ENCODE measurements at regions not wholly inside any gene's neighbourhood (a gene's known extent, or its start where the extent isn't known, plus 50 kb on each side); places are given as distances from the start of the nearest gene placed in this dataset.
"Not testable (repeated sequence)": the region's sequence is repeated elsewhere in the genome, so short reads cannot be mapped to it uniquely, and the experiment has no call there.

DNA sequence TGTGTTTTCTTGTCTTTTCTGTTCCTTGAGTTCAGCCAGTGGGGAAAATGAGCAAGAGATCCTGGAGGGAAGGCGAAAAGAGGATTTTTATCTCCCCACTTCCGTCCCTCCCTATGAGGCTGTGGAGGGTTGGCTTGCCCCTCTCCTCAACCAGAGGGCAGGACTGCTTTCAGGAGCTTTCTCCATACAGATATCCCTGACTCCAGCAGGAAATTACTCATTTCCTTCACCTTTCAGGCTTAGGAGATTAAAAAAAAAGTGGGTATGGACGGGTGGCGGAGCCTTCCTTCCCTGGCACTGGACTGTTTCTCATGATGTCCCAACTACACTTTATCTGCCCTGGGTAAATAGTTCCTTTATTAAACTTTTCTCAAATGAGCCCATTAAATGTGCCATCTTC is 241.2 kb downstream of the FRK start:
- intact Hi-C loops (cut with micrococcal nuclease) = no loop called here
- DNase-seq (no peak), ATAC-seq (no peak)

DNA sequence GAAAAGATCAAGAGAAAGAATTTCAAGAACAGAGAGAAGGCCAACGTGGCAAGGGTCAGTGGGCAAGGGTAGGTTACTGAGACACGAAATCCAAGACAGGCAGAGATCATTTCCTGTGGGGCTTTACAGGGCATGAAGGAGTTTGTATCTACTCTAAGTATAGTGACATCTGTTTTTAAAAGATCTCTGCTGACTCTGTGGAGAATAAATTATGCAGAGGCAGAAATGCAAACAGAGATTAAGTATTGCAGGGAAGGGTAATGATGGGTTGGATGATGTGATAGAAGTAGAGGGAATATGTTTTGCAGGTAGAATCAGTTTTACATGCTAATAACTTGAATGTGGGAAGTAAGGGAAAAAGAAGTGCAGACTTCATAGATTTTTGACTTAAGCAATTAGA is 243.5 kb downstream of the FRK start:
- no peak for ATAC-seq
- no peak for DNase-seq

DNA sequence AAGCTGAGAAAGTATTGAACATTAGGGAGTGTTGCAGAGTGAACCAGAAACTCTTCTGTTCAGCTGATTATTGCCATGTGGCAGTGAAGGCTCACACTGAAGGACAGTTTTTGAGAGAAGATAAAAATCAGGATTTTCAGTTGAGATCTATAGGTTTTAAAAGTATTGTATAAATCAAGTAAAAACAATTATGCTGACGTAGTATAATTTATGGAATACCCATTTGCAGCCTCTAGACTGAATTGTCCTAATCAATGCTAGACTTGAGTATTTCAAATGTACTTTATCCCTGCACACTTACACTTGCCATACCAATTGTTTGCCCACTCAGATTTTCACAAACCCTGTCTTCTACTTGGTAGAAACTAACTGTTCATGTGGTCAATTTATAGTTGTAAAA is 245.8 kb downstream of the FRK start:
- ATAC-seq = no peak
- intact Hi-C loops (cut with micrococcal nuclease) = no loop called here
- no peak for DNase-seq

More for the DNA sequence above, 243.5 kb downstream of the FRK start:
- intact Hi-C loops (cut with micrococcal nuclease) = no loop called here

DNA sequence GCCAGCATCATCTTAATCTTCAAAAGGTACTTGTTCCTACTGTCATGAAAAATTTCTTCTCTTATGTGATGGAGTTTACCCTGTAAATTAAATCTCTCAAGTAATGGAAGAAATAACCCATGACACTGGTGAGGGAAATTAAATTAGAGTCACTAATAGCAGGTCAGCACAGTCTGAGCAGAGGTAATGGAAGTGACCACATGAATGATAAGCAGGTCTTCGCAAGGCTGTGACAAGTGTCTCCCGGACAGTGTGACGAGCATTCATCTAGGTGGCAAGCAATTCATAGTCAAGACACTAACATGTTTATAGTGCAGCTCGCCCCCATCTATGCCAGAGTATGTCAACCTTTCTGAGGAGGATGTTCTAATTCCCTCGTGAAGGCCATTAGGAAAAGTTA is 249.2 kb downstream of the FRK start:
- DNase-seq (no peak), ATAC-seq (no peak)
- intact Hi-C loops (cut with micrococcal nuclease) = no loop called here

DNA sequence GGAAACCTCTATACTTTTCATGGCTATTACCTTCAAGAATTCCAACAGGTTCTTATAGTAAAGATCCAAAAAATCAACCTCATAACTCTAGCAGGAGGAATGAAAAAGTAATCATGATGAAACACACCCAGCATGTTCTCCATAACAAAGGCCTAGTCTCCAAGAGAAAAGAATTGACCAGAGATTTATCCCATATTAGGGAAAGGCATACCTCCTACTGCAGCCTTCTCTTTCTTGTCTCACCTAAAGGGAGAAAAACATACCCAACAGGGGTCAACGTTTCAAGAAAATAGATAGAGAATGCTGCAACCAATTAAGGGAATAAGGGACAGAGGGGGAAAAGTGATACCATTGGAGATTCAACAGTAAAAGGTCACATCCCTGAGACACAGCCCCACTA is 262.5 kb downstream of the FRK start:
- ATAC-seq (no peak), DNase-seq (no peak)
- intact Hi-C loops (cut with micrococcal nuclease) = no loop called here

DNA sequence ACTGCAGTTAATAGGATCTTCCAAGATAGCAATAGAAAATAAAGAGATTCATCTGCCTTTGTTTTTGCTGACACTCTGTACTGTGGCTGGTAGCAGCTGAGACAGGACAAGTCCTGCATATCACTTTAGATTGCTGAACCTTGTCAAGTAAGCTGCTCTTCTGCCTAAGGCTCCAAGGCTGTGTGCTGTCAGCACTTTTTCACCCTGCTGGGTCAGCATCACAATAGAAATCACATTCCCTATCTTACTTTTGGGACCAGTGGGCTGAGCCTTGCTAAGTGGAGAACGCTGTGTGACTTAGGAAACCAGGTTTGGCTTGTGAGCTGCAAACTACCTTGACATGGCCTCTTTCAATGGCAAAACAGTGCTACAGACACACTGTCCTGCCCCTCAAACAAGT is 263.9 kb downstream of the FRK start:
- DNase-seq (no peak), ATAC-seq (no peak)
- intact Hi-C loops (cut with micrococcal nuclease) = no loop called here

DNA sequence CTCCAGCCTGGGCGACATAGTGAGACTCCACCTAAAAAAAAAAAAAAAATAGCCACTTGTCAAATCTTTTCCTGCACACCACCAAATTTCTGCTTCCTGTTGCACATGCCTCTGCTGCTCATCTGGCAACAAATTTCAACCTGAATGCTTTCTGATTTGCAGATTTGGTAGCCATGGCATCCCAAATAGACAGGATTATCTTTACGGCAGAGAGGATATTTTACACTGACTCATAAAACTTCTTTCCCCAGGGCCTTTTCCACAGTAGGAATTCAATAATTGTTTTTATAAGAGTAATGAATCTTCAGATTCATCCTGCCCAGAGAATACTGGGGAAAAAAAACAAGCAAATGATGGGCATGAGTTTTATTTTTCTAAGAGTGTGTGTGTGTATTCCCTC is 264.6 kb downstream of the FRK start:
- no peak for DNase-seq
- no peak for ATAC-seq
- intact Hi-C loops (cut with micrococcal nuclease) = no loop called here

DNA sequence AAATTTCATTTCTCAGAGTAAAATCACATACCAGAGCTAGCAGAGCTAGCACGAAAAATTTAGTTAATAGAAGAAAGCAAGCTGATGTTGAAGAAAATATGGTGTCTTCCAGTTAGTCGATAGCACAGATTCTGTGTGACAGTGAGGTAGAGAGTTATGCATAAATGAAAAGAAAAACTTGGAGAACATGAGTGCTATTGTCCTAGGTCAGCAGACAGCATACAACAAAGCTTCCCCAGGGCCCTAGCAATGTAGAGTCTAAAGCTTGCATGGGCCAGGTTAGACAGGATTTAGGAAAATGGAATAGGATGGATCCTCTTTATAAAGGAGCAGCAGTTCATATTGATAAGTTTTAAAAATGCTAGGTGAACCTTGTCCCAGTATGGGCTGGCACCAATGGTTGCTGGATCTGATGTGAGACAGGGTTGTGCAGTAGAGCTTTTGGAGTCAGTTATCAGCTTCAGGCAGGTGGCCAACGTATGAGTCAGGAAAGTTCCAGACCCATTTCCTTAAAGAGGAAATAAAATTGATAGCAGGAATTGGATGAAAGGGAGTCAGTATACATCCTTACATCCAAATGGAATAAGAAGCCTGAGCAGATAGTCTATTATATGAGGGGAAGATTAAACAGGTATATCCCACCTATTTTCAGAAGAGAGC is 277.2 kb downstream of the FRK start:
- DNase-seq (no peak), ATAC-seq (no peak)
- intact Hi-C loops (cut with micrococcal nuclease) = no loop called here

DNA sequence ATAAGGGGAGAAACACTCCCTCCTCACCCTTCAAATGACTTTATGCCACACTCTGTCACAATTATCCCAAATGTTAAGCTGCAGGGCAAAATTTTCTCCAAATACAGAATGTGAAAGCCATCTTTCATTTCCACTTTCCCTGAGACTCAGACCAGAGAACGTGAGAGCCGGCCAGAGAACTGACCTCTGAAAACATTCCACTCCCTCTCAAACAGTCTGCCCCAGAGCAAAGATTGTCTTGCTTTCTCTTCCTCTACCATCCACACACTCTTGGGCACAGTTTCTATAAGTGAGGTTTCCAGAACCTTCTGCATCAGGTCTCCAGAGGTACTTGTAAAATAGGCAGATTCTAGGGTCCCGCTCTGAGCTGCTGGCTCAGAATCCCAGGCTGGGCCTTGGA is 278.1 kb downstream of the FRK start:
- ATAC-seq = no peak
- no peak for DNase-seq
- intact Hi-C loops (cut with micrococcal nuclease) = no loop called here

DNA sequence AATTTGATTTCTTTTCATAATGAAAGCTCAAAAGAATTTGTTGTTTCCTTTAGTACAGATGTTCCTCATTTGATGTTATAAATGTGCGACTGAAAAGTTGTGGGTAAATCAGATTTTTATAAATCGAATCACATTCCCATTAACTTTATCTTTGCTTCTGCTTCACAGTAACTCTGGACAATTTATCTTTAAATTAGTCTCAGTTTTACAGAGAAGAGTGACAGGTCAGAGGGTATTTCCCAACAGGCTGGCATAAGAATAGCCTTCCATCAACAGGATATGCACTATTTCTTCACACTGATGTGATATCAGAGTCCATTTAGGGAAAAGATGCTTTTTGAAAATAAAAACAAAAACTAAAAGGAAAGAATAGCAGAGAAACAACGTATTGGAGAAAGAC is 286.9 kb downstream of the FRK start:
- intact Hi-C loops (cut with micrococcal nuclease) = no loop called here

DNA sequence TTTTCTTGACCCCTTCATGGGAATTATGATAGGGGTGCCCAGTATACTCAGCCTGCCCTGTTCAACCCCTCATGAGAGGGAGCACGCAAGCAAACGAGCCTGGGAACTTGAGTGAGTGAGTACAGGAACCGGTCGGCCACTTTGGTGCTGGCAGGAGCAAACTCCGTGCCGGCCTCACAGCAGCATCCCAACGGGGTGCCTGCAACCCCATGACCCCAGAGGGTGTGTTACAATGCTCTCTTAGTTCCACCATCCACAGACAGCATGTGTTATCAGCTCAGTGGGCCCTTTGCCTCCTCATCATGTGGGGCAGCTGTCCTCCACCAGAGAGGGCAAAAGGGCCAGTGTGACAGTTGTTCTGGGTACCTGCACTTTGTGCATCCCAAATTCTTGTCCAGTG is 289.8 kb downstream of the FRK start:
- DNase-seq (no peak), ATAC-seq (no peak)
- intact Hi-C loops (cut with micrococcal nuclease) = no loop called here

More for the DNA sequence above, 286.9 kb downstream of the FRK start:
- no peak for ATAC-seq
- DNase-seq = no peak

DNA sequence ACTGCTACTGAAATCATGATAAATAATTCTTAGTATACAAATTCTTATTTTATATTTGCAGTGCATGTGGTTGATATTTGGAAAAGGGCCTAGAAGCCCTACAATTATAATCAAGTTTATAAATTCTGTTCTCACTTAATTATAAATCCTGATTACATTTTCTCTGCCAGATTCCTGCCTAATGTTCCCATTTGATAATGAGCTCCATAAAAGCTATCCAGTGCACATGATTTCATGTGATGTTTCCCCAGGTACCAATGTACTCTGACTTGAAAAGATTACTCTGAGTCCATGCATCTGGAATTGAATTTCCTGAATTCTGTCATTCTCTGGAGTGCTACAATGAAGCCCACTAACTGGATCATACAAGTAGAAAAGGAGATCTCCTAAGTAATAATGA is 292.2 kb downstream of the FRK start:
- ATAC-seq = no peak
- no peak for DNase-seq
- intact Hi-C loops (cut with micrococcal nuclease) = no loop called here

DNA sequence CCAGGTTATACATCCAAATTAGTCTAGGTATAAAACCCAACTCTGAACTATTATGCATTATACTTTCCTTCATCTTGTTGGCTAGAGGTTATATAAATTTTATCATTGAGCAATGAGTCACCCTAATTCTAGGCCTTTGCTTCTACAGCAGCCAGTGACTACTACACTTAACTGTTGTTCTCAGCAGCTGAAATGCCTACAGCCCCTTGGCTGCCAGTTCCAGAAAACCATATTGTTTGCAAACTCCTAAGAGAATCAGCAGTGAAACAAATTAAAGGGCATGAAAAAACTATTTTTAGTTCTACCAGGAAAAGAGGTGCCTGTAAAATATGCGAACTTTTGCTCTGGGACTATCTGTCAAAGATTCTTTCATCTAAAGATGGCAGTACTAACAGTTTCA is 292.8 kb downstream of the FRK start:
- ATAC-seq (no peak), DNase-seq (no peak)
- intact Hi-C loops (cut with micrococcal nuclease) = no loop called here

DNA sequence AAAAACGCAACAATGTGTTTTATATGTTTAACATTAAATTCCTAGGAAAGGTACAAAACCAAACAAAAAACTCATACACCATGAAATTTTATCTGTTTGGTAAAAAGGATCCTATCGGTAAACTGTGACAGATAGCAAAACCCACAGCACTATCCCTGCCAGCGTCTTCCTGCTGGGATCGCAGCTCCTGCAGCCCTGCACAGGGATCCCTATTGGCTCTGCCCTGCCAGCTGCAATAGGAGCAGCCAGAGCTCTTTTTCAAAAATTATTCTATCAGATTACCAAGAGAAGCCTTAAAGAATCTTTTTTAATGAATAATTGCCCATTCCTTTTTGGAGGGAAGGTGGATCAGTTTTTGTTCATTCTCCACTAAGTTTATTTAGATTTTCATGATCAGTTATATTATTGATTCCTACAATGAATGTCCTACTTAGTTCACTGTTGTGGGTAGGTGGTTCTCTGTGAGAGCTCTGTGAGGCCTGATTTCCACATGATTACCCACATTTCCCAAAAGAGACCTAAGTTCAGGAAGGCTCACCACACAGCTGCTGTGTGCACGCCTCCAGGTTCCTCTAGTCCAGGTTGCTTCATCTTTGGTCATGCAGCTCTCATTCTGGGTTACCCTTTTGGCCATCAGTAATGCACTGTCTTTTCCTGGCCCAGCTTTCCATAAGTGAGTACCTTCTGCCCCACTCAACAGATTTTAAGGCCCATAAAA is 293.8 kb downstream of the FRK start:
- intact Hi-C loops (cut with micrococcal nuclease) = no loop called here
- no peak for DNase-seq
- ATAC-seq = no peak

DNA sequence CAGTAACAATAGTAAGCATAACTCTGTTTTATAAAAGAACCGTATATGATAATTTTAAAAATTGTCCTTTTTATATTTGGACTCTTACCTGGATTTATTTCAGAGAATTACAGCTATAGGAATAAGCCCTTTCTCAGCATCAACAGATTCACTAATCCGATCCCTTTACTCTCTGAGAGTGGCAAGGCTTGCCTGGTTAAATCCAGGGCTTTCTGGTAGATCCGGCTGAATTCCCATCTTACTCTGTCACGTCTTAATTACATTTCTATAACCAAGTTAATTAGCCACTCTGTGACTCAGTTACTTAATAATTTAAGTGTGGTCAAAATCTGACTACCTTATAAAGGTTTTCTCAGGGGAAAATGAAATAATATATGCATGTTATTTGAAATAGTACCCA is 294.7 kb downstream of the FRK start:
- no peak for DNase-seq

DNA sequence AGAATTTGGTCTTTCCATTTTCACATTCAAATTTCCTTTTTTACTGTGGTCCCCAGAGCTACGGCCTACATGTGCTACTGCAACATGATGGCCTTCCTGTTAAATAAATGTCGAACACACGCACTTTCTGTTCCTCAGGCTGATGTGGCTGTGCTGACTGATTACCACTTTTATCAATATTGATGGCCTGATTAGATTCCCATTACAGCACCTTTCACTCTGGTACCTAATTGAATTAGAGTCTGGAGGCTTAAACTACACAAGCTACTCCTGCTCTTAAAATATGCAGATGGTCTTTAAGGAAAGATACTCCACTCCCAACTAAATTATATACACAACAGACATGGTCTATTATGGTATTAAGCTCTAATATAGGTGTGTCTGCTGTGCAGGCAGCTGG is 301.6 kb downstream of the FRK start:
- intact Hi-C loops (cut with micrococcal nuclease) = no loop called here

More for the DNA sequence above, 294.7 kb downstream of the FRK start:
- intact Hi-C loops (cut with micrococcal nuclease) = no loop called here
- no peak for ATAC-seq

DNA sequence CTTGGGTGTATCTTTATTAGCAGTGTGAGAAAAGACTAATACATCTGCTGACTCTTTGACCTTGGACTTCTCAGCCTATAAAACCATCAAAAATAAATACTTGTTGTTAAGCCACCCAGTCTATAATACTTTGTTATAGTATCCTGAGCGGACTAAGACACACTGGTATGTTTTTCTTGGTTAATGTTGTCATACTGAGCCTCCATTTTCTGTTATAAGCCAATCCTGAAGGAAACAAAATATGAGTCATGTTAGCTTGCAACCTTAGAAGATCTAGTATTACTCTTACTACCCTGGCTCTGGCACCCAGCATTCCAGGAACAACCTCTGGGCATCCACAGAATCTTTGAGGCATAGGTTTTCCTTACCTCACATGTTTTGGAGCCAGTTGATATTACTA is 307.2 kb downstream of the FRK start:
- intact Hi-C loops (cut with micrococcal nuclease) = no loop called here
- no peak for DNase-seq
- ATAC-seq = no peak

More for the DNA sequence above, 301.6 kb downstream of the FRK start:
- no peak for ATAC-seq
- no peak for DNase-seq

DNA sequence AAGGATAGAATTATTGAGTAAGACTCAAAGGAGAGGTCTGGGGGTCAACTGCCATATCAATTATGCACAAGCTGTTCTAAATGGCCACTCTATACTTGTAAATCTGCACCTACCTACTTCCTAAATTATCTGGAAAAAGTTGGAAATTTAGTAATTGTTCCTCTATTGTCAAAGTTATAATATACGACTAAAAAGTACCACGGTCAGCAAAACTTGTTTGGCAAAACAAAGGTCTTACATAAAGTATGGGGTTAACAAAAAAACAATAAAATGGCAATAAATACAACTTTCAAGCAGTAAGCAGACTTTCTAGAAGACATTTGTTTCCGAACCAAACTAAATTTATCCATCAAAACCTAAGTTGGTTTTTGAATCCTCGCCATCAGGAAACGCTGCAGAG is 309.7 kb downstream of the FRK start:
- intact Hi-C loops (cut with micrococcal nuclease) = no loop called here
- DNase-seq (no peak), ATAC-seq (no peak)

DNA sequence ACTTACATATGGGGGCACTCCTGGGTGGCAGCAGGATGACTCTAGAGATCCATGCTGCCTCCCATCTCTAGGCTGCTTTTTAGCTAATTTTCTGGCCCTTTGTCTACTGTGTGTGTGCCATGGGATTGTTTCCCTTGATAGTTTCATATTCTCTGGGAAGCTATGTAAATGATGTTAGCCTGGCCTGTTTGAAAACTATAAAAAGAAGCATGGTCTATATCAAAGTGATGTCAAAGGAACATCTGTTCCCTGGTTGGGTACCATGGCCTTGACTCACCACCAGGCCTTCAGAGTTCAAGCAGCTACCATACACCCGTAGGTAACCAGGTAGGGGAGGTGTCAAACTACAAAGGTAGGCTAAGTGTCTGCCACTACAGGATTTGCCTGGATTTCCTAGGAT is 310.4 kb downstream of the FRK start:
- intact Hi-C loops (cut with micrococcal nuclease) = no loop called here
- DNase-seq = no peak
- no peak for ATAC-seq

DNA sequence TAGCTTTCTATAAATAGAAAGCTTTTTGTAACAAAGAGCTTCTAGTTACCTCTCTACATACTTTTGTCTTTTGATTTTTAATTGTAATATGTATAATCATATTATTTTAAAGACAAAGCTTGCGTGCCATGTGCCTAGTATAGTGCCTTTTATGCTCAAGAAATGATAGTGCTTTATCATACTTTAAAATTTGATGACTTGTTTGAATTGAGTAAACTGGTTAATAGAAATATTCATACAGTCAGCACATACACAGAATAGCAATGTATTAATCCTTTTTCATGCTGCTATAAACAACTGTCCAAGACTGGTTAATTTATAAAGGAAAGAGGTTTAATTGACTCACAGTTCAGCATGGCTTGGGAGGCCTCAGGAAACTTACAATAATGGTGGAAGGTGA is 313.0 kb downstream of the FRK start:
- ATAC-seq = no peak
- no peak for DNase-seq
- intact Hi-C loops (cut with micrococcal nuclease) = no loop called here

DNA sequence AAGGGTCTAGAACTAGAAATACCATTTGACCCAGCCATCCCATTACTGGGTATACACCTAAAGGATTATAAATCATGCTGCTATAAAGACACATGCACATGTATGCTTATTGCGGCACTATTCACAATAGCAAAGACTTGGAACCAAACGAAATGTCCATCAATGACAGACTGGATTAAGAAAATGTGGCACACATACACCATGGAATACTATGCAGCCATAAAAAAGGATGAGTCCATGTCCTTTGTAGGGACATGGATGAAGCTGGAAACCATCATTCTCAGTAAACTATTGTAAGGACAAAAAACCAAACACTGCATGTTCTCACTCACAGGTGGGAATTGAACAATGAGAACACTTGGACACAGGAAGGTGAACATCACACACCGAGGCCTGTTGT is 314.1 kb downstream of the FRK start:
- intact Hi-C loops (cut with micrococcal nuclease); DNase-seq; ATAC-seq: not testable (repeated sequence)
